GM18909 (cell line): ENCODE measurements at regions not wholly inside any gene's neighbourhood (a gene's known extent, or its start where the extent isn't known, plus 50 kb on each side); places are given as distances from the start of the nearest gene placed in this dataset.

Experiments used
- ATAC-seq: cut with Tn5 transposase; IDR thresholded peaks from one replicate; pipeline ENCODE4 v1.9.1; 2021; ENCODE audit warnings: mild to moderate bottlenecking; ENCODE audit not compliant: unreplicated experiment, poor library complexity

- ATAC-seq = no peak
Observed at GRCh38 chr20:57870597-57871236, 160.9 kb upstream of the PMEPA1 start.

DNA sequence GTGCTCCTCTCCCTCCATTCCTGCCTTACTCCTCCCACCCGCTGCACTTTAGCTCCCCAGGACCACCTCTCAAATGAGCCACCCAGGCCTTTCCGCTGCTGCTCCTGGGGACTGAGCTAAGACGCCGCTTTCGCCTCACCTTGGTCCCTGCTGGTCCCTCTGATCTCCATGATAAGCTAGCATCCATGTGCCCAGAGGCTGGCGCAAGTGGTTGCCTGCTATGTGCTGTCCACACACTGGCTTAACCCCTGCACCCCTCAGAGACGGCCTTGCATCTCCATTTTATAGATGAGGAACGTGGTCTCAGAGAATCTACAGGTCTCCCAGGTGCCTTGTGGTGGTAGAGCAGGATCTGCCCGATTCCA is 160.1 kb upstream of the PMEPA1 start:
- ATAC-seq = no peak

DNA sequence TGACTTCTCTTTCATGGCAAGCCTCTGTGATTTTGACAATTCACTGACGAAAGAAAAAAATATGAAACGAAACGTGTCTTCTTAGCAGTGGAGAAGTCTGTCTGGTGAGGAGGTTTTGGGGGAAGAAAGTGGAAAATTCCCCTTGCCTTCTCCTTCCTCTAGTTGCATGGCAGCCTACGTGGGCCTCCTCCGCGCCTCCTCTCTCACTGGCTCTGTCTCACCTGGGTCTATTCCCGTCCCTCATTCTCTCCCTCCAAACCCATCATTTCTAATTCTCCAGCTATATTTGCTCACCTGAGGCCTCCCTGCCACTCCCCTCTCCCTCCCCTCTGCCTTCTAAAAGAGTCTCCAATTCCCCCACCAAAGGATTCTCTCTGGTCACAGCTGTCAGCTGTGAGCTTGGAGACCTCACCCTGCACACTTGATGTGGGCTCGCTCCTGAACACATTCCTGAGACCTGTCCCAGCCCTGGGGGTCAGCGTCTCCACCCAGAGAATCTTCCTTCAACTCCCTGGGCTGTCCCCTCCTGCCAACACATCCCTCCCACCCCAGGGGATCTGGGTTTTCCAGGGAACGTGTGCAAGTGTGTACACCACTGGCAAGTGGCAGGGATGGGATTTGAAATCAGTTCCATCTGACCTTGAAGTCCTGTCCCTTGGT is 159.6 kb upstream of the PMEPA1 start:
- no peak for ATAC-seq

GRCh38 chr20:57868310-57868709 is 158.5 kb upstream of the PMEPA1 start:
- no peak for ATAC-seq

DNA sequence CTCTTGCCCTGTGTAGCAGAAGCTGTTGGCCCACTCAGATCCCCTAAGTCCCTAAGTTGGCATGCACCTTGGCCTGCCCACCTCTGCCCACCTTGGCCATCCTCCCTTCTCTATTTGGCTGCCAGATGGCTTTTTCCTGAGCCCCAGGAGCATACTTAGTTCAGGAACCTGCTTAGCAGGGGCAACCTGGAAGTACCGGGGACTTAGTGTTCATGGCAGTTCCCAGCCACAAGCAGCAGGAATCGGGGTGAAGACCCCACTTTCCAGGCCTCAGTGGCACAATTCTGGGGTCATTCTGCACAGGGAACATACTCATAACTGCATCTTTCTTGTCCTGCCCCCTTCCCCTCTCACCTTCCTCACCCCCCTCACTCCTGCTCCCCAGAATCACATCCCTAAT is 158.0 kb upstream of the PMEPA1 start:
- ATAC-seq = no peak

DNA sequence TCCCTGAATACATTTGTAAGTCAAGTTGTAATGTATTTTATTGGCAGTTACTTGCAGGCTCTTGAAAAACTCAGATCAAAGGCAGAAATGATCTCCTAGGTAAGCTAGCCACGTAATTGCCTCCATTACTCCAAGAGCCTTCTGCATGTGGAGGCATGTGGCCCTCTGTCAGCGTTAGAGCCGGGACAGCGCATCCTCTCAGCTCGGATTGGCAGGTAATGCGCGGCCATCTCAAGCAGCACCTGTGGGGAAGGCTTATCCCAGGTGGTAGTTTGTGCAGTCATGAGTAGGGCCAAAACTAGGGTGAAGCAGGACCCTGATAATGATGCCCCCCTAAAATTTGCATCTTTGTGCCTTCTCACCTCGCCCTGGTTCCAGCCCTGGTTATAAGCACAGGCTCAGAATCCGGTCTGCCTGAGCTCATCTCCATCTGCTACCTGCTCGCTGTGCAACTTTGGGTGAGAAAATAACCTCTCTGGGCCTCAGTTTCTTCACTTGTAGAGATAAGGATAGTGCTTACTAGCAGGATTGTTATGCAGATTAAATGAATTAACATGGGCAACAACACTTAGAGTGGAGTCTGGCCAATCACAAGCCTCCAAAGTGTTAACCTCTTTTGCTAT is 157.5 kb upstream of the PMEPA1 start:
- no peak for ATAC-seq

DNA sequence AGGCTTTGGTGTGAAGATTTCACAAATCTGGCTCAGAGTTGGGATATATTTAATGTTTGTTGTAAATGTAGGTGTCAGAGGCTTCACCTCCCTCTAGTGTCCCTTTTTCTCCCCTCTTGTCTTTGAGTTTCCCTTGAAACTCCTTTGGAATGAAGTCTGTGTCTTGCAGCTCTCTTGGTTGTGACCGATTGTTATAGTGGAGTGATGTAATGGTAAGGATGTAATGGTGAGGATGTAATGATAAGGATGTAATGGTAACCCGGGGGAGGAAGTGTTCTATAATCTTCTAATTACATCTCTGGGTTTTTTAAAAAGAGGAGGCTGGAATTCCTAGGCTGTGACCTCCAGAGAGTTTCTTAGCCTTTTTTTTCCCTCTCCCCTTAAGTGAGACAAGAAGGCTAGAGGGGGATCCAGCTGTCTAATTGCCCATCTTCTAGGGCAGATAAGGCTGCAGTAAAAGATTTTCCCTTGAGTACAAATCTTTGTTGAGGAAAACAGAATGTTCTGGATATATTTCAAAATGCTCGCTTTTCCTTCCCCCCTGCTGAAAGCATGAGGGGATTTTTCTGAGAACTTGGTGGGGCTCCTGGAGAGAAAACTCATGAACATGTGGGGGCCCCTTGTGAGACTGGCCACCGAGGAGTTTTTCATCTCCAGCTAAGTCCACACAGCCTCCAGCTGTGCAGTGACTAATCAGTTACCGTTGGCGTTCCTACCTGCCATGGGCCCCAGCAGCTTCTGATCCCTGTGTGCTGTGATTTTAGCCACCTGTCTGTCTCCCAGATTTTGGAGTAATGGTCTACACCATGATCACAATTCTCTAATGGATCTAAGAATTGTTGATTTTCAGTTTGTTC is 156.7 kb upstream of the PMEPA1 start:
- ATAC-seq = no peak

- no peak for ATAC-seq
Observed at GRCh38 chr20:57865266-57865665, 155.5 kb upstream of the PMEPA1 start.

- no peak for ATAC-seq
Observed at GRCh38 chr20:57860576-57860975, 150.8 kb upstream of the PMEPA1 start.

- no peak for ATAC-seq
Observed at GRCh38 chr20:57857969-57858368, 148.2 kb upstream of the PMEPA1 start.

- no peak for ATAC-seq
Observed at GRCh38 chr20:57857118-57857517, 147.3 kb upstream of the PMEPA1 start.

DNA sequence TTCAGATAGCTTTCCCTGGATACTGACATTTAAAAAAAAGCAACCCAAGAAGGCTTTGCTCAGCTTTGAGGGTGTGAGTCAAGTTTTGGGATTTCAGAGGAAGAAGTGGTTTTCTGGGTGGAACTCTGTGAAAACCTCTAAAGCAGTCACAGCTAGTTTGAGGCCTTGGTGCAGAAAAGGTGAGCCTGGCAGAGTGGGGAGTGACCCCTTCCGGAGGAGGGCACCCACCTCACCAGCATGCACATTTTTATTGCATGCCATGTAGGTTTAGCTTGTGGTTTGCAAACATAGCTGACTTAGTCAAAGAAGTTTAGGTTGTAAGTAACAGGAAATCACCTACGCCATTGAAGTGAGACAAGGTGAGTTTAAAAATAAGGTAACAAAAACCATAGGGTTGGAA is 146.8 kb upstream of the PMEPA1 start:
- no peak for ATAC-seq

GRCh38 chr20:57851796-57852195 is 142.0 kb upstream of the PMEPA1 start:
- no peak for ATAC-seq

DNA sequence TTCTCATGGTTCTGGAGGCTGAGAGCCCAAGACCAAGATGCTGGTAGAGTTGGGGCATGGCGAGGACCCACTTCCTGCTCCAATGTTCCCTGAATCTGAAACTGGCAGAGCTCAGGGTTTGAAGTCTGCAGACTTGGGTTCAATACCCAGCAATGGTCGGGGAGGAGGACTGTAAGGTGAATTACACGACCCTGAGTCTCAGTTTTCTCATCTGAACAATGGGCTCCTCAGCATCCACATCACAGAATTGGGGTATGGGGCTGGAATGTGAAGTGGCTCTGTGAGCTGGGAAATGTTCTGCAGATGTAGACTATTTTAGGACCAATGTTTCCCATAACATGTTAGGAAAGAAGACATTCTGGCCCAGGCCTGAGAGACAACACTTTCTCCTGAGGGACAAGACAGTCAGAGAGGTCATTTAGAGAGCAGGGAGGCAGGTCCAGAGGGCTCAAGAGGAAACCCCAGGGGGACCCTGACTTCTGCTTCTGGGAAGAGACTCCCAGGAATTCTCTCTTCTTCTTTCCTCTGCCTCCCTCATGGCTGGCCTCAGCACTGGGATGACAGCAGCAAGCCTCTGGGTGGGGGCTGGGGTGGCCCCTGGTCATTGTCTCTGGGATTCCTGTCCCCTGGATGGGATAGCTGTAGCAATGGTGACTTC is 141.3 kb upstream of the PMEPA1 start:
- ATAC-seq = no peak

- no peak for ATAC-seq
Observed at GRCh38 chr20:57849521-57850215, 139.9 kb upstream of the PMEPA1 start.

DNA sequence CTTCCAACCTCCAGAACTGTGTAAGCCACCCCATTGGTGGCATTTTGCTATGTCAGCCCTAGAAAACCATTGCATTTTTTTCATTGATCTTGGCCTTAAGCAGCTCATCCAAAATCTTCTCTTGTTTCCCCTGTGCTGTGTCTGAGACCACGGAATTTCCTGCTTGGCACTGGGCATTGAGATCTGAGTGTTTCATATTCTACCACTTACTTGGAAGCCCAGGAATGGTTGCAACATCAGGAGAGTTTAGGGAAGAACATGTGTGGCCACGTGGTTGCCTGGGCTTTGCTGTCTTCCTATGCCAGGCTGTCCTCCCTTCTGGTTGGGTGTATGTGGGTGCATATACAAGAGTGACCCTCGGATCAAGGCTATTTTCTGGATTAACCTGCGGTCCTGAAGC is 139.3 kb upstream of the PMEPA1 start:
- no peak for ATAC-seq

GRCh38 chr20:57848282-57848681 is 138.5 kb upstream of the PMEPA1 start:
- ATAC-seq = no peak

DNA sequence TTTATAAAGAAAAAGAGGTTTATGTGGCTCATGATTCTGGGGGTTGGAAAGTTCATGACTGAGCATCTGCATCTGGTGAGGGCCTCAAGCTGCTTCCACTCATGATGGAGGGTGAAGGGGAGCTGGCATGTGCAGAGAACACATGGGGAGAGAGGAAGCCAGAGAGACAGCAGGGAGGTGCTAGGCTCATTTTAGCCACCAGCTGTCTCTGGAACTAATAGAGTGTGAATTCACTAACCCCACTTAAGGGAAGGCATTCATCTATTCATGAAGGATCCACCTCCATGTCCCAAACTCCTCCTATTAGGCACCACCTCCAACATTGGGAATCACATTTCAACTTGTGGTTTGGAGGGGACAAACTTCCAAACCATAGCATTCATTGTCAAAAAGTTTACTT is 137.3 kb upstream of the PMEPA1 start:
- no peak for ATAC-seq

GRCh38 chr20:57844626-57845596 is 135.1 kb upstream of the PMEPA1 start:
- ATAC-seq = no peak
